Muscle of arm (tissue), 1 donor: ENCODE measurements at regions not wholly inside any gene's neighbourhood (a gene's known extent, or its start where the extent isn't known, plus 50 kb on each side); places are given as distances from the start of the nearest gene placed in this dataset.
"Not testable (repeated sequence)": the region's sequence is repeated elsewhere in the genome, so short reads cannot be mapped to it uniquely, and the experiment has no call there.

Experiments
- DNase-seq: peaks from one replicate; pipeline ENCODE4 v3.0.0-alpha.2; 2013

- DNase-seq, result no peak
Measured at GRCh38 chr9:13942201-13942600, 371.7 kb downstream of the NFIB start.

DNA sequence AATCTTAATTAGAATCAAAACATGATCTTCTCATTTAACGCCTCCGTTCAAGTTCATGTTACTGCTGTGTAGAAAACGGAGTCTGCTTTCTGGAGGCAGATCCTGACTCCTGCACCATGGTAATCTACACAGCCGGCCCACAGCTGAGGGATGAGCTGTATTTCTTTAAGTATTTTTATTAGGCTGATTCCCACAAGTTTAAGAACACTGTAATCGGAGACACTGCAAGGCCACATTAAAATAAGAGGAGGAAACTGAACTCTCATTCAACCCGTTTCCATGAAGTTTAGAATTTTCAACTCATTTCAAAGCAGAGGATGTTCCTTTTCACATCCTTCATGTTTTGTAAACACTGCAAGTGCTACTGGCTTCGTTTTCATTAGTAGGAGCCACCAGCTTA is 372.2 kb downstream of the NFIB start:
- DNase-seq, result peak; percentile 68

GRCh38 chr9:13939701-13940490 is 374.0 kb downstream of the NFIB start:
- DNase-seq, result no peak

DNA sequence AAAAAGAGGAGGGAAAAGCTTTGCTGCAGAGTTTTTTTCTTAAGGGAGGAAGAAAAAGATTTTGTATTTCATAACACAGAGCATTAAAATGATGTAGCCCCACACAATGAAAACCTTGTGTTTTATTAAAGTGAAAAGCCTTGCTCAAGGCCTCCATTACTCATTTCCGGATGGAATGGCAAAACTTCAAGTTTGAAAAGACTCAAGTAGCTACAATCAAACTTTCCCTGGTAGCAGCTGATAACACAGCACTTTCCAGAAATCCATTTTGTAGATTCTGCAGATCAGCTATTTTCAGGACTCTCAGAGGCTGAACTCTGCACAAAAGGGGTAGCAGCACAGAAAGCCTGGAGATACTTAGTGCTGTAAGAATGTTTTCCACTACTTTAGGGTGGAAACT is 374.8 kb downstream of the NFIB start:
- no peak for DNase-seq

DNA sequence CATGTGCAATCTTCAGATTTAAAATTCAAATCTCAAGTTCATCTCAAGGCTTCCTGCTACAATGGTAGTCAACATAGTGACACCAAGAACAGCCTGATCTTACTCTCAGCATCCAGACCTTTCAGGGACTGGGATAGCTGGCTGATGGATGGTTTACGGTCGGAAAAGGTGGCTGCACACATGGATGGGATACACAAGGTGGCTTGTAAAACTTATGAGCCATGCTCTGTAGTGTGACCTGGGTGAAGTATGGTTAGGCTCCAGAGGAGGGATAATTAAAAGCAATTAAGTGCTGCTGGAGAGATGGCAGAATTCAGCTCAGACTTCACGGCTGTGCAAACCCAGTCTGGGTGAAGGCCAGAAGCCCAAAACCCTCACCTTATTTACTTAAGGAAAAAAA is 379.5 kb downstream of the NFIB start:
- DNase-seq, result no peak

DNA sequence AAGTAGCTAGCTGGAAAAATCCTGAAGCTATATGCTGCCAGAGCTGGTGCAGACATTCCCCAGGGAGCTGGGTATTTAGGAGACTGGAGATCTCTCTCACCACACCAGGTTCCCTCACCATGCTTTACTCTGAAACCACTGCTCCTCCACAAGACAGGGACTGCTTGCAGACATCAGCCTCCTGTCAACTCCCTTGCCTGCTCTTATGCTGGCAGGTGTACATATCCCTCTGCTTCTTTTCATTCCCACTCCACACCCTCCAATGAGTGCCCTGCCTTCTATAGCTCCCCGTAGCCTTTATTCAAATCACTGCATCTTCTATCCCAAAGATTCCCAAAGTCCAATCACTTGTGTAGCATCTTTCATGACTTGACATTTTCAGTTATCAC is 380.7 kb downstream of the NFIB start:
- DNase-seq, result no peak

GRCh38 chr9:13932528-13933267 is 381.2 kb downstream of the NFIB start:
- DNase-seq, result no peak

DNA sequence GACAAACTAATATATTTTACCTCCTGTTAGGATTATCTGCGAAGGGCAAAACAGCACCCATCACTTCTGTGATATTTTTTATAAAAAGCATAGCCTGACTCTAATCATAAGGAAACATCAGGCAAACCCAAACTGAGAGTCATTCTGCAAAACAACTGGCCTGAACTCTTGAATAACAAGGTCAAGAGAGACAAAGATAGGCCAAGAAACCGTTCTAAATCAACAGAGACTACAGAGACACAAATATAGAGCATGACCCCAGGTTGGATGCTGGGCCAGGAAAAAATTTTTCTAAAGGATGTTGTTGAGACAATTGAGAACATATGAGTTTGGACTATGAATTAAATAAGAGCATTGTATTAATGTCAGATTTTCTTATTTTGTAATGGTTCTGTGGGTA is 384.9 kb downstream of the NFIB start:
- peak; percentile 62 for DNase-seq

- DNase-seq, result no peak
Measured at GRCh38 chr9:13923381-13923780, 390.6 kb downstream of the NFIB start.

GRCh38 chr9:13920557-13920956 is 393.4 kb downstream of the NFIB start:
- no peak for DNase-seq

- DNase-seq, result no peak
Measured at GRCh38 chr9:13919401-13919800, 394.5 kb downstream of the NFIB start.

DNA sequence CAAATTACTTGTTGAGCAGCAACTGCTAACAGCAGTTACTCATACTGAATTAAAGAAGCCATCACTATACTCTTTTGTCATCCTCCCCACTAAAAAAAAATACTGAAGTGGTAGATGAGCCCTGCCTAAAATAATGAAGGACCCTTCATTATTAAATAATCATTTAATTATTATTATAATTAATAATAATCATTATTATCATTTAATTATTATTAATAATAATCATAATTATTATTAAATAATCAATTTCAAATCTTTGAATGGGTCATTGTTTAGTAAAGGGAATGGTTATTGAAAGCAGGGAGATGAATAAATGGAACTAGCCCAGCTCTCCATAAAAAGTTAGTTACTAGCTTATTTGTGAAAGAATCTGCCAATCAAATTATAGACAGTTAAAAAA is 396.4 kb downstream of the NFIB start:
- no peak for DNase-seq

- DNase-seq, result no peak
Measured at GRCh38 chr9:13915591-13916301, 398.2 kb downstream of the NFIB start.

GRCh38 chr9:13915131-13915530 is 398.8 kb downstream of the NFIB start:
- DNase-seq, result no peak

DNA sequence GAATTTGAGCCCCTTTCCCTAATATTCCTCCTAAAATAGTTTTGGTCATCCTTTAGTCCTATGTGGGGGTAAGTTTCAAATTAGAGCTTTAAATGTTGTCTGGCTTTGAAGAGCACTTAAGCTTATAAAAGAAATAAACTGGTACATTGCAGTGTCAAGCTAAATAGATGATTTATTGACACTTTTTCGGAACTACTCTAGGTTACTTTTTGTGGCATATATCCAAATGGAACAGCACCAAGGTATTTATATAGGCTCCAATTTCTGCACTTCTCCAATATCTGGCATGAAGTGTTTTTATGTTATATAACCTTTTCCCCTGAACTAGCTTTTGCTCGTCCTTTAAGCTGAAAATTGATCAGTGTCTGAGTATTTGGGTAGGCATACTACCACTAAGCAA is 402.5 kb downstream of the NFIB start:
- DNase-seq, result no peak

- not testable (repeated sequence) for DNase-seq
Measured at GRCh38 chr9:13907842-13908241, 406.1 kb downstream of the NFIB start.

DNA sequence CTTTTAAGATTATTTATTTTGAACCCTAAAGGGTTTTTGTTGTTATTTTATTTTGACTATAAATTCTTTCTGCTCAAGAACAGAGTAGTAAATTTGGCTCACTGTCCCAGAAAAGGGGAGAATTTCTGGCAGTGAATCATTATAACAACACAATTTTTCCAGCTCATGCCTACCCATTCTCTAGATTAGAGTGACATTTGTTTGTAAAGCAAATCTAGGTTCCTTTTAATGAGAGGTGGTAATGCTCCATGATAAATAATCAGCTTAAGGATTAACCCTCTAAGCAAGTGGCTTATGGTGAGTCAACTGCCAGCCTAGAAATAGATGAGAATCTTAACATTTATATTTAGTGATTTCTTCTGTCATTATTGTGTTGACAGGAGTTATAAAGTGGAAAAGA is 409.2 kb downstream of the NFIB start:
- DNase-seq, result no peak

GRCh38 chr9:13904311-13904710 is 409.6 kb downstream of the NFIB start:
- no peak for DNase-seq

DNA sequence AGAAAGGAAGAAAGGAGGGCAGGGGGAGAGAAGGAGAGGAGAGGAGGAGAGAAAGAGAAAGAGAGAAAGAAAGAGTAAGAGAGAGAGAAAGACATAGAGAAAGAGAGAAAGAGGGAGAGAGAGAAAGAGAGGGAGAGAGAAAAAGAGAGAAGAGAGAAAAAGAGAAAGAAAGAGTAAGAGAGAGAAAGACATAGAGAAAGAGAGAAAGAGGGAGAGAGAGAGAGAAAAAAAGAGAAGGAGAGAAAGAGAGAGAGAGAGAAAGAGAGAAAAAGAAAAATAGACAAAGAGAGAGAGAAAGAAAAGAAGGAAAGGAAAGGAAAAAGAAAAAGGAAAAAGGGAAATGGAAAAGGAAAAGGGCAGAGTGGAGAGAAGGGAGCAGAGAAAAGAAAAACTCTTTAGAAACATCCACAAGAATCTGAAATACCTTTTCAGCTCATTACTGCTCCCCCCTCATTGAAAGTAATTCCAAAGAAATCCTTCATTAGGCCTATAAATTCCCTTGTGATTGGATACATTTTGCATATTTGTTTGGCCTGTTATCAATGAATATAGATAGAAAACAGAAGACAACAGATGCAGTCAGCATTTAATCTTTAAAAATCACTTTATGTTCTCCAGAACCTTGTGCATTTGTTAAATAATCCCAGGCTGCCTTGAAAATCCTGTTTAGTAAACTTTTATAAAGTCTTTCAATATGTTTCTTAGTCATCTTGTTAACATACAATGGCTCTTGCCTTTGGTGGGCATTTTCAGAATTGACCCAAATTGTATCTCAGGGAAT is 411.5 kb downstream of the NFIB start:
- no peak for DNase-seq

GRCh38 chr9:13901176-13901575 is 412.8 kb downstream of the NFIB start:
- no peak for DNase-seq

DNA sequence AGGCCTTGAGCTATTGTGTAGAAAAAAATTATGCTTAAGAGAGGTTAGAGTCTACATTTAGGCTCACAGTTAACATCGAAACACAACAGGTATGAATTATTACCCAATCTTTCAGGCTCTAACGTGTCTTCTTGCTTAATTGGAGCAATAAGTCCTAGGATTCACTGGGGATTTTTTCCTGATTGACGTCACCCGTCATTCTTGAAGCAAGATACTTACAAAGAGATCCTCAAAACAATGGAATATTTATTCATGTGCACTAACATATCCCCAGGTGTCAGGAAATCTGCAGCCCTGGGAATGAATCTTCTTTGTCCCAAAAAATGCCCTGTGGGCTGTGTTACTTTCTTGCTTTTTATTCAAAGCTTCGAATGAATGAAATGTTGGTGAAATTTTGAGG is 413.5 kb downstream of the NFIB start:
- no peak for DNase-seq

- no peak for DNase-seq
Measured at GRCh38 chr9:13899924-13900323, 414.0 kb downstream of the NFIB start.
